Progenitor cell of endocrine pancreas (in vitro differentiated cells): ENCODE measurements at regions not wholly inside any gene's neighbourhood (a gene's known extent, or its start where the extent isn't known, plus 50 kb on each side); places are given as distances from the start of the nearest gene placed in this dataset.
"Not testable (repeated sequence)": the region's sequence is repeated elsewhere in the genome, so short reads cannot be mapped to it uniquely, and the experiment has no call there.

ENCODE experiments used
- DNase-seq: peaks from one replicate; pipeline ENCODE4 v3.0.0; 2021; ENCODE audit warnings: low spot score; ENCODE audit not compliant: unreplicated experiment
- H3K27ac Mint-ChIP-seq: 2 replicates; pipeline ENCODE4 v1.8.0; 2021; ENCODE audit warnings: mild to moderate bottlenecking, moderate library complexity, mixed read lengths
- H3K27me3 Mint-ChIP-seq: 2 replicates; pipeline ENCODE4 v1.8.0; 2021; ENCODE audit warnings: mixed read lengths
- H3K36me3 Mint-ChIP-seq: 2 replicates; pipeline ENCODE4 v1.8.0; 2022; ENCODE audit warnings: mixed read lengths; ENCODE audit not compliant: insufficient read depth
- H3K4me1 Mint-ChIP-seq: 2 replicates; pipeline ENCODE4 v1.8.0; 2021; ENCODE audit warnings: low read depth, mixed read lengths
- H3K4me3 Mint-ChIP-seq: 2 replicates; pipeline ENCODE4 v1.8.0; 2021; ENCODE audit warnings: low read depth, mild to moderate bottlenecking, moderate library complexity, mixed read lengths
- H3K9me3 Mint-ChIP-seq: 2 replicates; pipeline ENCODE4 v1.8.0; 2021; ENCODE audit warnings: low read depth, mixed read lengths
- CTCF ChIP-seq: fragments of 200-600 bp; sonication (generic); IDR thresholded peaks from one replicate; pipeline ENCODE4 v1.5.0; 2021; ENCODE audit warnings: antibody characterized with exemption, mild to moderate bottlenecking; ENCODE audit not compliant: unreplicated experiment

- Mint-ChIP-seq H3K9me3 (peaks cover 71% of the 10 kb centered on the region), H3K27ac (no peak overlapping the region), H3K4me1 (no peaks in the 10 kb centered on the region), H3K36me3 (peaks cover 6% of the 10 kb centered on the region), H3K4me3 (no peak overlapping the region), H3K27me3 (no peaks in the 10 kb centered on the region)
- no peak for TF ChIP-seq CTCF
- no peak for DNase-seq
Observed at GRCh38 chr15:22229990-22230819, 149.9 kb downstream of the OR4M2 start.

GRCh38 chr15:22231603-22232002 is 151.3 kb downstream of the OR4M2 start:
- no peak for DNase-seq
- peaks cover 10% of the 10 kb centered on the region for H3K36me3 Mint-ChIP-seq
- no peak overlapping the region for H3K27ac Mint-ChIP-seq
- H3K9me3 Mint-ChIP-seq: peaks cover 67% of the 10 kb centered on the region
- H3K27me3 Mint-ChIP-seq: no peaks in the 10 kb centered on the region
- TF ChIP-seq CTCF: no peak
- no peaks in the 10 kb centered on the region for H3K4me1 Mint-ChIP-seq
- no peak overlapping the region for H3K4me3 Mint-ChIP-seq

DNA sequence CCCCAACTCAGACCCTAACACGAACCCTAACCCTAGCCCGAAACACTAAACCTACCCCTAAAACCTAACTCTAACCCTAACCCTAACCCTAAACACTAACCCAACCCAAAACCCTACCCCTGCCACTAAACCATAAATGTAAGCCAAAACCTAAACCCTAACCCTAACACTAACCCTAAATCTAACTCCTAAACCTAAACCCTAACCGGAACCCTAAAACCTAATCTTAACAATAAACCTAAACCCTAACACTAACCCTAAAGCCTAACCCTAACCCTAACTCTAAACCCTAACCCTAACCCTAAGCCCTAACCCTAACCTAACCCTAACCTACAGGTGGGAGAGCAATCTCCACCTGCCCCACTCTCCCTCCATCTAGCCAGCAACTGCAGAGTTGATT is 152.3 kb downstream of the OR4M2 start:
- peaks cover 67% of the 10 kb centered on the region for H3K9me3 Mint-ChIP-seq
- TF ChIP-seq CTCF: no peak
- no peak overlapping the region for H3K4me3 Mint-ChIP-seq
- H3K27me3 Mint-ChIP-seq: no peaks in the 10 kb centered on the region
- H3K36me3 Mint-ChIP-seq: peaks cover 13% of the 10 kb centered on the region
- H3K27ac Mint-ChIP-seq: no peak overlapping the region
- DNase-seq: no peak
- no peaks in the 10 kb centered on the region for H3K4me1 Mint-ChIP-seq

GRCh38 chr15:22235261-22235930 is 155.1 kb downstream of the OR4M2 start:
- DNase-seq, H3K27ac Mint-ChIP-seq, H3K4me1 Mint-ChIP-seq, H3K27me3 Mint-ChIP-seq, H3K4me3 Mint-ChIP-seq: not testable (repeated sequence)
- peaks cover 17% of the 10 kb centered on the region for H3K36me3 Mint-ChIP-seq
- H3K9me3 Mint-ChIP-seq: peaks cover 62% of the 10 kb centered on the region

DNA sequence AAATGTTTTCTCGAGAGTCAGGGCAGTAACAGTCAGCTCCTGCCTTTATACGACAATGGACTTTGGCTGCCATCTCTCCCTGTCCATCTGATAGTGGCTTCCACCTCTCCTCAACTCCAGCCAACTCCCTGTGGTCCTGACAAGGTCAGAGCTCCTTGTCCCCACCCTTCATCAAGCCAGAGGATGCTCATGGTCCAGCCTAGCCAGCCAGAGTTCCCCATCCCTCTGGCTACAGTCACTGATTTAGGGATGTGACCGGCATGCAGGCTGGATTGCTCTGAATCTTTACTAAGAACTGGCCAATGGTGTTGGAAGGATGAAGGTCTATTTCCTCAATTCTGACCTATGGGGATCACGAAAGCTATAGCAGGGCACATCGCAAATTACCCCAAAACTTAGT is 156.1 kb downstream of the OR4M2 start:
- no peak for TF ChIP-seq CTCF
- Mint-ChIP-seq H3K4me3 (no peak overlapping the region), H3K9me3 (peaks cover 61% of the 10 kb centered on the region), H3K27ac (no peak overlapping the region), H3K27me3 (no peaks in the 10 kb centered on the region), H3K4me1 (no peaks in the 10 kb centered on the region), H3K36me3 (peaks cover 17% of the 10 kb centered on the region)
- DNase-seq: no peak
